Endometrium (tissue), 2 donors: ENCODE measurements at regions not wholly inside any gene's neighbourhood (a gene's known extent, or its start where the extent isn't known, plus 50 kb on each side); places are given as distances from the start of the nearest gene placed in this dataset.
"Not testable (repeated sequence)": the region's sequence is repeated elsewhere in the genome, so short reads cannot be mapped to it uniquely, and the experiment has no call there.

Experiments used
- FAIRE-seq: peaks from 2 replicates; lab custom pipeline; 2012; peaks lifted over from hg19 to GRCh38; lab: Jason Lieb, UNC
- donor health status: control.
- donor health status: control.

DNA sequence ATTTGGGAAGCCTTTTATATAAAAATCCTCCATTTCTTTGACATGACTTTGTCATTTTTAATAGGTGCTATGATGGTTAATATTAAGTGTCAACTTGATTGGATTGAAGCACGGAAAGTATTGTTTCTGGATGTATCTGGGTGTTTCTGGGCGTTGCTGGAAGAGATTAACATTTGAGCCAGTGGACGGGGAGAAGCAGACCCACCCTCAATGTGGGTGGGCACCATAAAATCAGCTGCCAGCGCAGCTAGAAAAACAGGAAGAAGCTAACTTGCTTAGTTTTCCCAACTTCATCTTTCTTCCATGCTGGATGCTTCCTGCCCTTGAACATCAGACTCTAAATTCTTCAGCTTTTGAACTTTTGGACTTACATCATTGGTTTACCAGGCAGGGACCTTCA is 1003.0 kb downstream of the SORCS3 start:
- no peak for FAIRE-seq

DNA sequence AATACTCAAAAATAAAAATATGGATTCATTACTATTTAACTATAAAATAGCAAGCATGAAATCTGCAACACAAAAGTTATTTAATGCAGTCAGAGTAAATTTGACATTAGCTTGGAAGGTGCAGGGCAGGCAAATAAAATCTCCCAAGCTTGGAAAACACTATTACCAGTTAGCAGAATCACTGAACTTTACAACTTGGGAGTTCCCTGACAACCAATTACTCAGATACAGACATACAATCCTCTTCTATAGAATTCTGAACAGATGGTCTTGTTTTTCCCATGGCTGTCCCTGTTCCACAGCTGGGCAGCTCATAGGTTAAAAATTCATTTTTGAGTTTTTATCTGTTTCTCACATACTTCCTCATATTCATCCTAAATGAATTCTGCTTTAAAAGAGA is 1002.6 kb downstream of the SORCS3 start:
- FAIRE-seq = no peak

DNA sequence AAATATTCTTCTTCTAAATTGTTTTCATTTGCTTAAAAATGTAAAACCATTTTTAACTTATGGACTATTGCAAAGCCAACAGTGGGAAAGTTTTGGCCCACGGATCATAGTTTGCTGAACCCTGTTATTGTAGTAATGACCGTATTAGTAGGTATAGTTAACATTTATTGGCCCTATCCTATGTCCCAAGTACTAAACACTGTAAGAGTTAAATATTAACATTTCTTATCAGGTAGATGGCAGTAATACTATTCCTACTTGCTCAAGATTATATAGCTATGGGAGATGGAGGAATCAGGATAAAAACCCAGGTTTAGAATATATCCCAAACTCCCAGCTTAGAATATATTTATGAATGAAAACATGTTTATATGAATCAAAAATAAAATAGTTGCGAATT is 993.2 kb downstream of the SORCS3 start:
- FAIRE-seq = no peak

DNA sequence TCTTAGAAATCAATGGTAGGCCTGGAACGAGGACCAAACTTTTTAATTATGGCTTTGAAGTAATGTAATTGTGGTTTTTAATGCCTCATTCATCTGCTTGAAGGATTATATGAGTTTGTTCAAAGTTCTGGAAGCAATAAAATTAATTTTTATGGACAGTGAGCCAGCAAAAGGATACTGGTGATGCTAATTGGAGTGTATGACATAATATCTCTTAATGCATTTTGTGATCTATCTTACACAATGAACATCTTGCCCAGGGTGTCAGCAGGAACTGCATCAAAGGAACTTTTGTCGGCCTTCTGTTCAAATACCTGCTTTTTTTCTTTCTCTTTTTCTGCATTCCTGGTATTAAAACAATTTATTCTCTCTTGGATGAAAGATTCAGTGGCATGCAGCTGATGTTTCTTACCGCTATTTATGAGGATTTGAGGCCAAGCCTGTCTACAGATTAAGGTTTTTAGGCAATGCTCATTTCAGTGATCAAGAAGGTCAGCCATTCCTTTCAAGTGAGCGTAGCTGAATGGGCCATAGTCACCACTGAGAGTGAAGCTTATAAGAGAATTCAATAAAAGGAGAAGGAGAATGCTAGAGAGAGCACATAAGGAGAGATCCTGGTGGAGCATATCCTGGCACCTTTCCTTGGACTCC is 974.8 kb downstream of the SORCS3 start:
- no peak for FAIRE-seq

DNA sequence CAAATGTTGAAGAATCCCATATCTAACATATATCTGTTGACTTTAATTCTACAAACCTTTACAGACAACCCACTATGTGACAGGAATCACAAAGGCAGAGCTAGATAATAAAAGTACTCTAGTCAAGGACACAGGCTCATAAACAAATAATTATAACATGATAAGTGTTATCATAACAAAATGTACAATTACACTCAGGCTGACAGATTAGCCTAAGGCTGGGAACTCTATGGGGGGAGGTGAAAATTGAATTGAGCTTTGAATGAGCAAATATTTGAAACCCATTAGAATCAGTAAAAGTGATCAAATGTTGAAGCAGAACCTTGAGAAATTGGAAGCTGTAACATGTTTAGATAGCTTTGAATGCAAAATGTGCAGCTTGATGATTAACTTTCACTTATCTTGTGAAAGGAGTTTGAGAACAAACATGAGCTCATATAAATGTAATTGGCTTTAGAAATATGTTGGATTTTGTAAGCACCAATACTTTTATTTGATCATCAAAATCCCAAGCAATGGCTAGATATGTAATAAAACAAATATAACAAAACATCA is 970.2 kb downstream of the SORCS3 start:
- FAIRE-seq = no peak

DNA sequence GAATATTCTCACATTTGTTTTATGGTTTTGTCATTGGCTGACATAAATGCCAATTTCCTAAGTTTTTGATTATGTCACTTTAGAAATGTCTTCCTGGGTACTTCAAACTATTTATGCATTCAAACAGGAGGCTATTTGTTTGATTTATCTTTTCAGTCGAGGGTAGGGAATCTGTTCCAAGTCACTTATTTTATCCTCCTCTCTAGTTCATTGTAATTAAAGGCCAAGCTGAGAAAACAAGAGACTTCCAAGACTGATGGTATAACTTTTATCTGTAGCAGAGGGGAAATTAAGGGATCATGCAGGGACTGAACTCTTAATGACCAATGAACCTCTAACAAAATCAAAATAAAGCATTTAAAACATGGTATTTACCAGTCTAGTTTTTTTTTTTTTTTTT is 968.4 kb downstream of the SORCS3 start:
- no peak for FAIRE-seq

DNA sequence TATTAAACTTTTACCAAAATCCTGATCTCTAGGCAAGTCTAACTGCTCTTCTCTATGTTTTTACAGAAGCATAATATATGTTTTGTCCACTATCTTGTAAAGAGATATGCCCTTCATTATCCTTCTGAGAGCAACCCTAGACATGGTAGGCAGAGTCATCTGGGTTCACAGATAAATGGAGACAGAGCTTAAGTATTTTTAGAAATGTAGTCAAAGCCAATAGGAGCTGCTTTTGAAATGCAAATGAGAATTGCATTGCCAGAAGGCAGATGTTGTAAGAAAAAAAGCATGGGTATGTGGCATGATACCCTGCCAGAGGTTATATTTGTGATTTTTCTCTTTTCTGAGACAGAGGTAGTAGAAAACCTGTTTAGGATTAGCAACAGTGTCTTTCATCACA is 964.8 kb downstream of the SORCS3 start:
- FAIRE-seq = no peak

DNA sequence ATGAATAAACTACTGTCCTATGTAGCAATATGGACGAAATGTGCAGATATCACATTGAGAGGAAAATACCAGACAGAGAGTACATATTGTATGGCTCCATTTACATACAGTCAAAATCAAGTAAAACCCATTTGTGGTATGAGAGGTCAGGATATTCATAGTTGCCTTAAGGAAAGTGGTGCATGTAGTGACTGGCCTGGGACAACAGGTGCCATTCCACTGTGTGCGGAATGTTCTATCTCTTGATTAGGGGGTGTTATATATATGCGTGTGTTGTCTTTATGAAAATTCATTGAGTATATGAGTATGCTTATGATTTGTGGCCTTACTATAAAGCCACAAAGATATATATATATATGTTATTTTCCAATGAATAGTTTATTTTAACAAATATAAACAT is 964.0 kb downstream of the SORCS3 start:
- no peak for FAIRE-seq

DNA sequence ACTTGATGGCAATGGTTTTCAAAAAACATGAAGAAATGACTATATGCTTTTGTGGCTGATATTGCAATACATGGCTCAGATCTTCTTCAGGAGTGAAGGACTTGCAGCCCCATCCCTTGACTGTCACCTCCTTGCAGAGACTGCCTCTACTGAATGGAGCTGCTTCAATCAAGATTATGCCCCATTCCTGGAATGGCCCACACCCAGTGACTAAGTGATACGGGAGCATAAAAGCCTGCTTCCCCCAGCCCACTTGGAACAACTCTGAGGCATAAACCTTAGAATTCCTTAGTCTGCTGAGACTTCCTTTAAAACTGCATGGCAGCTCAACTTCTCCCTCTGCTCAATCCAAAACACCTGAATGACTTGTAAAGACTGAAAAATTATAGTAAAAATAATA is 957.1 kb downstream of the SORCS3 start:
- FAIRE-seq = no peak

DNA sequence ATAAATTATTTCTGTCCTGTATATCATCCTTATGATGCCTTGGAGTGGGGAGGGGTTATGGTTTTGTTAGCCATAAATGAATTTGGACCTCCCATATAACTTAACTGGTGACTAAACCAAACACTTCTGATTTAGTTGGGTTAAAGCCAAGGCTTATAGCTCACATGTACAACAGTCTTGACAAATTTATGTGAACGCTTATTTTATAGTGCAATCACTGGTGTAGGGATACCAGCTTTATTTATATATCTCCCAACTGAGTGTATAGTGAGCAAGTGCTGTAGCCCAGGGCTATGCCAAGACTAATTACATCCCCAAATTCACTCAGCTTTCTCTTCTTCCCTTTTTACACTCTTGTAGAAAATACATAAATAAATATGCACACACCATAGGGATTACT is 956.2 kb downstream of the SORCS3 start:
- no peak for FAIRE-seq

DNA sequence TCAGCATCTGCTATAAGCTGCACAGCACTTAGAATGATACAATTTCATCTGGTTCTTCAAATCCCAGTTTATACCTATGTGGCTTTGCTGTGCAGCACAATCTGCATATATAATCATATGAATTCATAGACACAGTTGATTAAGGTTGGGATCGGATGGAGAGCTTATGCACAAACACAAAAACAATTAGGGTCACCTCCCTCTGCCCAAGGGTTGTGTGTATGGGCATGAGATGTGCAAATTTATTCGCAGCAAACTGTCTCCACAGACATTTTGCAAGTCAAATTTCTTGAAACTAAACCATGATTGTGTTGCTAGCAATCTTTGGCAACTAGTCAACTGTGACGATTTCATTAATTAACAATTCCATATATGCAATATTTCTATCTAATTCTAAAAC is 955.7 kb downstream of the SORCS3 start:
- no peak for FAIRE-seq

DNA sequence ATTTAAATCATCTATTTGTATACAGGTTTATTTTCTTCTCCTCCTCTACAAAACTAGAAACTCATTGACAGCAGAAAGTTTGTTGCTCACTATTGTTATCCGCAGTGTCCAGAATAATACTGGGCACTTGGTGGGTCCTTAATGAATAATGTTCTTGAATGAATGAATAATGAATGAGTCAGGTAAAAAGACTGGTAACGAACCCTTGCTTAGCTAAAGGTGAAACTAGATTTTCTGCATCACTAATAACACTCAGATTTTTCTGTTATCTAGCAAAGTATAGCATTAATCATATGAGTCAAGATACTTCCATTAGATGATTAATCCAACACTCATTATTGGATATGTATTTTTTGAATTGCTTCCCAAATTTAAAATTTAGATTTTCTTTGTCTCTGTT is 953.2 kb downstream of the SORCS3 start:
- FAIRE-seq = no peak

DNA sequence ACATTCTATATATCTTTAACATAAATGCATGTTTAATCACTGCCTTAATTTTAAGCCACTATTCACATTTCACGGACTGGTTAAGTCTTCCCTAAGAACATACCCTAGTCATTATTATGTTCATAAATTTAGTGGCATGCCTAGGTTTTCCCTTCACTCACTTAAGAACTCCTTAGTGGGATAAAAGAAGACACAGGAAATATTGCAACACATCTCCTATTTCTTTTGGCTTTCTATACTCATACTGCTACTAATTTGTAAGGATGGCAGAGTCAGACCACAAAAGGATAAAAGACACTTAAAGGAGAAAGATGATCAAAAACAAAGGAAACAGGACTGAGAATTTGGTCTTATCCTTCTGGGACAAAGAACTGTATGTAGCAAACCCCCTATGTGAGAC is 951.4 kb downstream of the SORCS3 start:
- no peak for FAIRE-seq

DNA sequence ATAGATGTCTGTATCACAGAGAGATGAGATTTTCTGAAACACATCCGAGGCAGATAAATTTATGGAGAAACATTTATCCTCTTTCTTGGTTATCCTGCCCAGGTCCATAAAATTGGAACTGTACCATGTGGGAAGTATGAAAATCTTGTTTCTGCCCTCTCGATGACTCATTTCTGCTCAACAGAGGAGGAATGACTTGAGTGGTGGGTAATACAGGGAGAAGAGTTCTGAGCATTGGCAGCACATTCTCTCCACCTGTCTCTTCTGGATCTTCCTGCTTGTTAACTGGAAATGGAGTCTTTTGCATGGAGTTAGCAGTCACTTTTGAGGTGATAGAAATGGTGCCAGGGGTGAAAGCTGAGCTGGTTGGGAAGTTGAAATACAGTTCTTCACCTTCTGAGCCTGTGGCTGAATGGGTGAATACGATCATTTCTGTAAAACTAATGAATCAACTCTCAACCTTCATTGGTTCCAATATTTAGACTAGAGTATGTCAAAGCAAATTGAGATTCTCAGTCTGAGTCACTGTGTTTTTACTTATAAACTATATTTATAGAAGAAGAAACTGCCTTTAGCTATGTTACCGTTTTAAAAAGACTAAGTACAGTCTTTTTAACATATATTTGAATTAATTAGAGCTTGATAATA is 945.5 kb downstream of the SORCS3 start:
- no peak for FAIRE-seq

DNA sequence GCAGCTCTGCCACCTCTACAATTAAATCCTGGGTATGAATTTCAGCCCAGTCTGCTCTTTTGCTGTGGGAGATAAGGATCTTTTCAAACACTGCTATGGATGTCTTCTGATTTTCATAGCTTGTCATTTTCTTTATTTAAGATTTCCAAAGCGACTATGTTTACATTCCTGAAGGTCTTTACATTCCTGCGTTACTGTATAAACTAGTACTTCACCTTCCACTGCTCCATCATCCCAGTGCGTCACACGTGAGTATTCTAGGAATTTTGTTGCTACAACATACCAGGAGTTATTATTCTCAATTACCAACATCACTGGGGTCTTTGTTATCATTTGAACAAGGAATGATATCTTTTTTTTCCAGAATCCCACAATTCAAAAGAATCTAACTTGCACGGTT is 944.7 kb downstream of the SORCS3 start:
- FAIRE-seq = no peak

DNA sequence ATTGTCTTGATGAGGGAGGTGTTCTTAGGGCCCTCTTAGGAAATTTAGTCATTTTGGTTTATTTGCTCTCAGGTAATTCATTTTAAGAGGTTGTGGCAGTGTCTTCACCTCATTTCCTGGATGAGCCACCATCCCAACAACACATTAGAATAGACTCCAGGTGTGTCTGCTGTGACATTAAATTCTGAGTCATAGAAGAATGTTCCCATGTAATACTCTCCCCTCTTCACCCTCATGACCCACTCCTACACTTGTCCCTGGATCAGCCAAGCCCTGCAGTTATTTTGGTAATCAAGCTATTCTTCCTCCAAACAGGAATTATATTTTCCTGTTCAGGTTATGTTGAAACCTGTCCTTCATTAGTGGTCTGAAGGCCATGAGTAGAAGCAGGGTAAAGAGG is 944.1 kb downstream of the SORCS3 start:
- no peak for FAIRE-seq

DNA sequence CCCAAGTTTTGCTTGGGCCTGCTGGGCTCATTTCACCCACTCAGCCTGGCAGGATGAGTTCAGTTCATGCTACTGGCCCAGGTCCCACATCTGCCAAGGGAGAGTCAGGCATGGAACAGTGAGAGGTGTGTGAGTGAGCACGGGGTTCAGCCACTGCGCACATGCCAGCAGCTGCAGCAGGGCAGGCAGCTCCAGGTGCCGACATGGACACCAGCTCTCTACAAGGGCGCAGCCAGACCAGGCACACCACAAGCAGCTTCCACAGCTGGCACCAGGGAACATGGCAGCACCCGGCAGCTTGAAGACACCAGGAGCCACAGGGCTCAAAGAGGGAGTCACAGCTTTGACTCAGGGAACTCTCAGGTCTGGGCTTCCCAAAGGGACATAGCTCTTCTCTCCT is 938.0 kb downstream of the SORCS3 start:
- FAIRE-seq = no peak

DNA sequence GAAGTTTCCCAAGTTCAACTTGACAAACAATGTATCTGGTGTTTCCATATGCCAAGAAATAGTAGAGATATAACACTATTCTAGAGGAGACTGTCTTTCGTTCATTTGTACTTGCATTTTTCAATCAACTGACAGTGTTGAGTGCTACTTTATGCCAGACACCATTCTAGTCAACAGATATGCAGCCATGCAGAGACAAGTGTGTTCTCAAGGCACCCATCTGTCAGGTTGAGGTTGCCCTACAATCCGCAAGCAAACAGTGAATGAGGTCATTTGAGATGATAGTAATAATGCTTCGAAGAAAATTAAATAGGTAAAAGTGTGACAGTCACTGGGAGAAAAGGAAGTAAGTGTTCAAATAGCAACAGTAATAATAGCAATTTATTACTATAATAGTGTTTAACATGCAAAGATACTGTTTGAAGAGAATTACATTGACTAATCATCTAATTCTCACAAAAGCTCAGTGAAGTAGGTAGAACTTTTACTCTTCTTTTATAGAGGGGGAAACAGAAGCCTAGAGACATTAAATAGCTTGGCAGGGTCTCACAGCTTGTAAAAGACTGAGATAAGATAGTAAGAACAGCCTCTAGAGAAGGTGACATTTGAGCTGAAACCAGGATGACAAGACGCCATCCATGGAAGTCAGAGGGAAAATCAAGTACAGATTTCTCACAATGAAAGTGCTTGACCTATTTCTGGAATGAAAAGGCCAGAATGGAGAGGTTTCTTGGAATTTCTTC is 936.9 kb downstream of the SORCS3 start:
- no peak for FAIRE-seq

DNA sequence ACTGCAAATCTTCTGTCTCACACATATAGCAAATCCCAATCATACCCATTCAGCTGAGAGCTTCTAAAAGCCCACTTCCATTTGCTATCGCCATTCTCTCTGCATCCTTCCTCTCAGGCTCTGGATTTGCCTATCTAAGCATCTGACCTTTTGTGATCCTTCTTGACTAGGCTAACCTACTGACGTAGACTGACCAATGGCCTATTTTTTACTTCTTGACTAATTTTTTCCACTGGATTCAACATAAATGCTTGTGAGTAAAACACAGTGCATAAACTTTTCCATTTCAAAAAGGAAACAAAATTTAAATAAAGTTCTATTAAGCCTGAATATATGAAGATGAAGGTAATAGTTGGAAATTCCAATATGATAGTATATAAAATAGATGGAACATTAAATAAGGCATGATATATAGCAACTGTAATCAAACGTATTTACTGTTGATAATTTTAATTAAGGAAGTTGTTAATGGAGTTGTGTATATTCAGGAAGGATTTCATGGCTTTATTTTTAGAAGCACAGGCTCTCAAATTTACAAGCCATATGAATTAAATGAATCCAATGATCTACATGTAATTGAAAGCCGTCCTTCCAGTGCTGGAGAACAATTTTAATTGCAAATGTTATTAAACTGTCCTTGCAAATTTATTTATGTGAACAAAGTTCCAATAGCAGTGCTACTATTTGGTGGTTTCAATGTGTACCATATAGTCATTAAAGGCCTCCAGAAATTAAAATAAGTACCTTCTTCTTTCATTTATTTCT is 918.4 kb downstream of the SORCS3 start:
- no peak for FAIRE-seq

DNA sequence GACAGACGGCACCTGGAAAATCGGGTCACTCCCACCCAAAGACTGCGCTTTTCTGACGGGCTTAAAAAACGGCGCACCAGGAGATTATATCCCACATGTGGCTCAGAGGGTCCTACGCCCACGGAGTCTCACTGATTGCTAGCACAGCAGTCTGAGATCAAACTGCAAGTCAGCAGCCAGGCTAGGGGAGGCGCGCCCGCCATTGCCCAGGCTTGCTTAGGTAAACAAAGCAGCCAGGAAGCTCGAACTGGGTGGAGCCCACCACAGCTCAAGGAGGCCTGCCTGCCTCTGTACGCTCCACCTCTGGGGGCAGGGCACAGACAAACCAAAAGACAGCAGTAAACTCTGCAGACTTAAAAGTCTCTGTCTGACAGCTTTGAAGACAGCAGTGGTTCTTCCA is 909.4 kb downstream of the SORCS3 start:
- not testable (repeated sequence) for FAIRE-seq

DNA sequence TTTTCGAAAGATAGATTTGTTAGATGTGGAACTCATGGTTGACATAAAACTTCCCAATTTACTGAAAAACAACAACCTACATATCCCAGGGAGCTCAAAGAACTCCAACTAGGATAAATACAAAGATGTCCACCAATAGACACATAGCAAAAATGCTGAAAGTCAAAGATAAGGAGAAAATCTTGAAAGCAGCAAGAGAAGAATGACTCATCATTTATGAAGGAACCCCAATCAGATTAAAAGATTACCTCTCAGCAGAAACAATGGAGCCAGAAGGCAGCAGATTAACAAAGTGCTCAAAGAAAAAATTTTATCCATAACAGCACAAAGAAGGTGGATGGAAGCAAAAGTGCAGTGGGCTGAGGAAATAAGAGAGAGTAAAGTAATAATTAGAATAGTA is 908.6 kb downstream of the SORCS3 start:
- FAIRE-seq = no peak

DNA sequence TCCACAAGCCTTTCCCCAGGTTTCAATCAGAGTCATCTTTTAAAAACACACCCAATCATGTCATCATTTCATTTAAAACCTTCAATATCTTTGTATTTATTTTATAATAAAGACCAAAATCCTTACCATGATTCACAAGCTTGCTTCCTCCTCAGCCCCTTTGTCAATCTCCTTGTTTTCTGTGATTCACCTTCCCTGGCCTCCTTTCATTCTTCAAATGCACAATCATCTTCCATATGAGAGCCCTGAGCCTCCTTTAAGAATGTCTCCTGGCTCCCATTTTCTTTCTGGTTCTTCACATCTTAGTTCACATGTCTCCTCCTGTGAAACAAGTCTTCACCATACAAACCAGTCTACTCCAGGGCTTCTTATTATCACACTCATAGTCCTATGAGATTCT is 904.0 kb downstream of the SORCS3 start:
- FAIRE-seq = no peak

DNA sequence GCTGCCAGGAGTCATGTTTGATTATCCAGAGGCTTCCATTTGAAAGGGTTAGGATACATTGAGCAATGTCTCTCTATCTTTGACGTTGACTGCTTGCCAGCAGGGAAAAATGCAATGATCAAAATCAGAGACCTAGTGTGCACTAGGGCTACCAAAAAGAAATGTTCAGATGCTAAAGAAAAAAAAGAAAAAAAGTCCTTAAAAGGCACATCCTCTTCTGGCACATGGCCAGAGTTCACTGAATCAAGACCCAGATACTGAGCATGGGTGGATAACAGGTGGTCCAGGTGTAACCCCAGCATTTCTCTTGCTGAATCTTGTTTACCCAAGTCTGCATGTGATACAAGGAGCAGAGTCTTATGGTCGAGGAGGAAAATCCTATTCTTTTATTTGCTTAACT is 899.3 kb downstream of the SORCS3 start:
- FAIRE-seq = no peak
